Caco-2 (cell line): ENCODE measurements at regions not wholly inside any gene's neighbourhood (a gene's known extent, or its start where the extent isn't known, plus 50 kb on each side); places are given as distances from the start of the nearest gene placed in this dataset.

Experiments
- BruUV-seq: library from RNA; stranded (reverse); fragments of 400-500 nt; replicated peaks from 2 replicates; lab custom pipeline; 2021; lab: Mats Ljungman, UMichigan
- CTCF ChIA-PET: fragments of 300-600 bp; sonication (Branson Sonifier 250); formaldehyde crosslinking; loops from one replicate; lab custom pipeline; 2022; ENCODE audit warnings: antibody characterized with exemption; lab: Charles Lee
- POLR2A ChIA-PET: fragments of 300-600 bp; sonication (Branson Sonifier 250); formaldehyde crosslinking; loops from one replicate; lab custom pipeline; 2022; ENCODE audit warnings: antibody characterized with exemption; lab: Charles Lee
- DNase-seq, 2 experiments: peaks; one replicate each; pipeline versions ENCODE4 v3.0.0 to v3.0.0-alpha.2; 2020 to 2022
- H3K27me3 ChIP-seq: replicated peaks from 2 replicates; pipeline ENCODE4 v1.6.0; 2011; ENCODE audit warnings: low read length; ENCODE audit not compliant: control insufficient read depth, insufficient read depth
- H3K36me3 ChIP-seq: 2 replicates; pipeline ENCODE4 v1.5.1; 2011; ENCODE audit warnings: low read length; ENCODE audit not compliant: control insufficient read depth, insufficient read depth
- H3K4me1 ChIP-seq: fragments of 250-450 bp; sonication (Bioruptor Pico); 2 replicates; pipeline ENCODE4 v1.5.1; 2020; ENCODE audit warnings: mild to moderate bottlenecking
- H3K4me3 ChIP-seq: 2 replicates; pipeline ENCODE4 v1.5.1; 2011; ENCODE audit warnings: low read depth, mild to moderate bottlenecking, control low read depth, low read length
- H3K9me3 ChIP-seq: fragments of 250-450 bp; sonication (Bioruptor Pico); 2 replicates; pipeline ENCODE4 v1.5.1; 2020; ENCODE audit warnings: mild to moderate bottlenecking, moderate library complexity
- H3K27ac Mint-ChIP-seq: one replicate; pipeline ENCODE4 v1.8.0; 2022; ENCODE audit warnings: mixed read lengths; ENCODE audit not compliant: unreplicated experiment
- H3K27me3 Mint-ChIP-seq: one replicate; pipeline ENCODE4 v1.8.0; 2022; ENCODE audit warnings: mixed read lengths; ENCODE audit not compliant: insufficient read depth, unreplicated experiment
- H3K36me3 Mint-ChIP-seq: one replicate; pipeline ENCODE4 v1.8.0; 2022; ENCODE audit warnings: mild to moderate bottlenecking, mixed read lengths; ENCODE audit not compliant: insufficient read depth, unreplicated experiment
- H3K4me1 Mint-ChIP-seq: one replicate; pipeline ENCODE4 v1.8.0; 2022; ENCODE audit warnings: low read depth, mixed read lengths; ENCODE audit not compliant: unreplicated experiment
- H3K4me3 Mint-ChIP-seq: one replicate; pipeline ENCODE4 v1.8.0; 2022; ENCODE audit warnings: mild to moderate bottlenecking, moderate library complexity, mixed read lengths; ENCODE audit not compliant: unreplicated experiment
- H3K9me3 Mint-ChIP-seq: one replicate; pipeline ENCODE4 v1.8.0; 2022; ENCODE audit warnings: mixed read lengths; ENCODE audit not compliant: unreplicated experiment
- CTCF ChIP-seq, 2 experiments: fragments of 200-600 bp in 1 of 2; IDR thresholded peaks; 1 replicate in 1 of 2; 2 replicates in 1 of 2; pipeline versions ENCODE4 v1.5.1 to v1.8.0; 2011 to 2022; ENCODE audit warnings: antibody characterized with exemption in 1 of 2, control low read depth in 1 of 2, inconsistent platforms in 1 of 2, low read depth in 1 of 2, low read length in 1 of 2, mild to moderate bottlenecking in 1 of 2, moderate library complexity in 1 of 2; ENCODE audit not compliant: insufficient read depth in 1 of 2, severe bottlenecking in 1 of 2, unreplicated experiment in 1 of 2
- intact Hi-C: fragments of 100-400 bp; cut with micrococcal nuclease; formaldehyde crosslinking; loops from one replicate; pipeline ENCODE4 v1.10.0; 2022; ENCODE audit not compliant: unreplicated experiment

- no peaks in the 10 kb centered on the region for H3K9me3 ChIP-seq
- CTCF ChIA-PET, result no interaction called here
- no peak for TF ChIP-seq CTCF (IDR thresholded peaks at IDR 0.05; ENCODE audit: insufficient read depth in 1 of 2, low read depth in 1 of 2, low read length in 1 of 2, severe bottlenecking in 1 of 2, unreplicated experiment in 1 of 2)
- no peak for DNase-seq
- H3K27me3 ChIP-seq, result no peaks in the 10 kb centered on the region
- Mint-ChIP-seq H3K4me1 (peaks cover 21% of the 10 kb centered on the region), H3K9me3 (peaks cover 12% of the 10 kb centered on the region), H3K36me3 (no peaks in the 10 kb centered on the region), H3K27ac (peak overlapping the region; percentile 91), H3K27me3 (no peaks in the 10 kb centered on the region), H3K4me3 (no peak overlapping the region)
- peaks cover 51% of the 10 kb centered on the region for H3K4me1 ChIP-seq
- no TSS peak for BruUV-seq
- no peak overlapping the region for H3K4me3 ChIP-seq
- no peaks in the 10 kb centered on the region for H3K36me3 ChIP-seq
- POLR2A ChIA-PET, result no interaction called here
- intact Hi-C loops, result loop anchor here (5.0 kb wide), 1 partner anchor 144 kb away; no protein-coding TSS in a partner anchor
Measured at GRCh38 chr20:11820838-11821237, 96.9 kb upstream of the BTBD3 start.

GRCh38 chr20:11822540-11822794 is 95.2 kb upstream of the BTBD3 start:
- Histone ChIP-seq H3K4me1 (peaks cover 41% of the 10 kb centered on the region), H3K27me3 (no peaks in the 10 kb centered on the region), H3K9me3 (no peaks in the 10 kb centered on the region), H3K36me3 (no peaks in the 10 kb centered on the region), H3K4me3 (no peak overlapping the region)
- intact Hi-C loops, result loop anchor here (1.0 to 5.0 kb wide), 3 partner anchors 31 to 145 kb away; no protein-coding TSS in a partner anchor
- H3K4me1 Mint-ChIP-seq, result peaks cover 15% of the 10 kb centered on the region
- H3K4me3 Mint-ChIP-seq, result peak overlapping the region; percentile 25
- H3K9me3 Mint-ChIP-seq, result peaks cover 29% of the 10 kb centered on the region
- ChIA-PET CTCF (interaction anchor here (0.7 to 1.2 kb wide), 5 partner anchors 23 to 190 kb away, joined by 3 to 4 read pairs (median 3); no protein-coding TSS in a partner anchor), POLR2A (interaction anchor here (0.6 kb wide), 1 partner anchor 1922 kb away, joined by 4 read pairs; no protein-coding TSS in a partner anchor)
- BruUV-seq, result no TSS peak
- no peak for TF ChIP-seq CTCF (IDR thresholded peaks at IDR 0.05; ENCODE audit: insufficient read depth in 1 of 2, low read depth in 1 of 2, low read length in 1 of 2, severe bottlenecking in 1 of 2, unreplicated experiment in 1 of 2)
- peak overlapping the region; percentile 91 for H3K27ac Mint-ChIP-seq
- H3K36me3 Mint-ChIP-seq, result no peaks in the 10 kb centered on the region
- DNase-seq, result no peak
- no peaks in the 10 kb centered on the region for H3K27me3 Mint-ChIP-seq

GRCh38 chr20:11826334-11826733 is 91.4 kb upstream of the BTBD3 start:
- Mint-ChIP-seq H3K4me1 (peaks cover 13% of the 10 kb centered on the region), H3K27ac (no peak overlapping the region), H3K9me3 (peaks cover 21% of the 10 kb centered on the region), H3K27me3 (no peaks in the 10 kb centered on the region), H3K36me3 (no peaks in the 10 kb centered on the region), H3K4me3 (no peak overlapping the region)
- CTCF ChIA-PET, result interaction anchor here (0.6 kb wide), 1 partner anchor 55 kb away, joined by 3 read pairs; no protein-coding TSS in a partner anchor
- POLR2A ChIA-PET, result no interaction called here
- H3K9me3 ChIP-seq, result no peaks in the 10 kb centered on the region
- no TSS peak for BruUV-seq
- no peaks in the 10 kb centered on the region for H3K36me3 ChIP-seq
- intact Hi-C loops, result no loop called here
- TF ChIP-seq CTCF (IDR thresholded peaks at IDR 0.05; ENCODE audit: insufficient read depth in 1 of 2, low read depth in 1 of 2, low read length in 1 of 2, severe bottlenecking in 1 of 2, unreplicated experiment in 1 of 2), result no peak
- H3K4me3 ChIP-seq, result no peak overlapping the region
- H3K27me3 ChIP-seq, result no peaks in the 10 kb centered on the region; the same call in 1 of the 2 replicates
- peaks cover 26% of the 10 kb centered on the region for H3K4me1 ChIP-seq
- no peak for DNase-seq
